Naive thymus-derived CD8-positive, alpha-beta T cell (primary cell): ENCODE measurements at regions not wholly inside any gene's neighbourhood (a gene's known extent, or its start where the extent isn't known, plus 50 kb on each side); places are given as distances from the start of the nearest gene placed in this dataset.
"Not testable (repeated sequence)": the region's sequence is repeated elsewhere in the genome, so short reads cannot be mapped to it uniquely, and the experiment has no call there.

Experiments used
- ATAC-seq, 2 donors: fragments of 150-1000 bp; cut with Tn5 transposase in 1 of 2; sonication (Bioruptor Pico), chemical (Tn5 transposase) in 1 of 2; 1 replicate in 1 of 2; 2 replicates in 1 of 2; pipeline ENCODE4 v1.10.0; 2021; ENCODE audit warnings: mild to moderate bottlenecking in 2 of 2, moderate library complexity in 2 of 2
- POLR2A ChIA-PET: fragments of 350-600 bp; sonication (Branson Sonifier 250); formaldehyde crosslinking; loops from one replicate; lab custom pipeline; 2021; ENCODE audit warnings: antibody characterized with exemption; lab: Charles Lee
- DNase-seq, 10 donors: peaks; one replicate each; pipeline versions ENCODE4 v3.0.0 to v3.0.0-alpha.2; 2020 to 2022
- H3K27ac Mint-ChIP-seq, 10 donors: one replicate each; pipeline ENCODE4 v1.8.0; 2020 to 2022; ENCODE audit warnings: mild to moderate bottlenecking in 10 of 10, mixed read lengths in 10 of 10, moderate library complexity in 4 of 10, inconsistent platforms in 1 of 10
- H3K27me3 Mint-ChIP-seq, 5 donors: one replicate each; pipeline ENCODE4 v1.8.0; 2021 to 2022; ENCODE audit warnings: mixed read lengths in 5 of 5
- H3K36me3 Mint-ChIP-seq, 3 donors: one replicate each; pipeline ENCODE4 v1.8.0; 2020 to 2022; ENCODE audit warnings: mixed read lengths in 3 of 3, mild to moderate bottlenecking in 2 of 3, inconsistent platforms in 1 of 3
- H3K4me1 Mint-ChIP-seq, 4 donors: one replicate each; pipeline ENCODE4 v1.8.0; 2021 to 2022; ENCODE audit warnings: mixed read lengths in 4 of 4
- H3K4me3 Mint-ChIP-seq, 10 donors: one replicate each; pipeline ENCODE4 v1.8.0; 2020 to 2022; ENCODE audit warnings: mild to moderate bottlenecking in 10 of 10, mixed read lengths in 10 of 10, moderate library complexity in 6 of 10, inconsistent platforms in 1 of 10
- H3K9me3 Mint-ChIP-seq, 9 donors: one replicate each; pipeline ENCODE4 v1.8.0; 2020 to 2022; ENCODE audit warnings: mixed read lengths in 9 of 9, mild to moderate bottlenecking in 3 of 9, inconsistent platforms in 1 of 9, moderate library complexity in 1 of 9

GRCh38 chr11:126149759-126150625 is 61.5 kb downstream of the RPUSD4 start:
- no peak for DNase-seq
- Mint-ChIP-seq H3K36me3 (peaks cover 0 to 11% (median 6%) of the 10 kb centered on the region in 3 donors), H3K9me3 (peaks cover 0 to 23% (median 8%) of the 10 kb centered on the region in 9 donors), H3K27ac (no peak overlapping the region), H3K4me1 (peaks cover 2 to 7% (median 4%) of the 10 kb centered on the region in 4 donors), H3K27me3 (peaks cover 2 to 13% (median 8%) of the 10 kb centered on the region in 5 donors), H3K4me3 (no peak overlapping the region)
- ATAC-seq: no peak
- POLR2A ChIA-PET: no interaction called here

GRCh38 chr11:126148317-126148716 is 63.1 kb downstream of the RPUSD4 start:
- ATAC-seq: no peak
- H3K27ac Mint-ChIP-seq: peak overlapping the region in 1 of 10 donors; percentile 15
- no peak overlapping the region for H3K4me3 Mint-ChIP-seq
- no peak for DNase-seq
- peaks cover 0 to 19% (median 8%) of the 10 kb centered on the region in 9 donors for H3K9me3 Mint-ChIP-seq
- H3K36me3 Mint-ChIP-seq: peaks cover 0 to 11% (median 6%) of the 10 kb centered on the region in 3 donors
- POLR2A ChIA-PET: no interaction called here
- H3K4me1 Mint-ChIP-seq: peaks cover 2 to 7% (median 4%) of the 10 kb centered on the region in 4 donors
- peaks cover 2 to 13% (median 8%) of the 10 kb centered on the region in 5 donors for H3K27me3 Mint-ChIP-seq

GRCh38 chr11:126147208-126148111 is 64.0 kb downstream of the RPUSD4 start:
- POLR2A ChIA-PET: no interaction called here
- ATAC-seq (no peak), DNase-seq (no peak)
- H3K36me3 Mint-ChIP-seq: peaks cover 0 to 11% (median 6%) of the 10 kb centered on the region in 3 donors
- H3K4me1 Mint-ChIP-seq: peaks cover 2 to 7% (median 4%) of the 10 kb centered on the region in 4 donors
- H3K27me3 Mint-ChIP-seq: peaks cover 2 to 13% (median 8%) of the 10 kb centered on the region in 5 donors
- no peak overlapping the region for H3K4me3 Mint-ChIP-seq
- H3K9me3 Mint-ChIP-seq: peaks cover 0 to 17% (median 7%) of the 10 kb centered on the region in 9 donors
- H3K27ac Mint-ChIP-seq: no peak overlapping the region

GRCh38 chr11:126146454-126147192 is 64.8 kb downstream of the RPUSD4 start:
- Mint-ChIP-seq H3K36me3 (peaks cover 0 to 3% (median 0%) of the 10 kb centered on the region in 3 donors), H3K4me3 (no peak overlapping the region), H3K27me3 (peaks cover 0 to 13% (median 4%) of the 10 kb centered on the region in 5 donors), H3K27ac (no peak overlapping the region), H3K4me1 (peaks cover 2 to 7% (median 4%) of the 10 kb centered on the region in 4 donors), H3K9me3 (peaks cover 0 to 9% (median 0%) of the 10 kb centered on the region in 9 donors)
- POLR2A ChIA-PET: no interaction called here
- ATAC-seq (no peak), DNase-seq (no peak)

GRCh38 chr11:126145954-126146353 is 65.5 kb downstream of the RPUSD4 start:
- H3K4me1 Mint-ChIP-seq: peaks cover 2 to 7% (median 4%) of the 10 kb centered on the region in 4 donors
- peaks cover 3 to 18% (median 5%) of the 10 kb centered on the region in 5 donors for H3K27me3 Mint-ChIP-seq
- no peak overlapping the region for H3K27ac Mint-ChIP-seq
- ATAC-seq: no peak
- H3K9me3 Mint-ChIP-seq: peaks cover 0 to 4% (median 0%) of the 10 kb centered on the region in 9 donors
- H3K36me3 Mint-ChIP-seq: no peaks in the 10 kb centered on the region
- POLR2A ChIA-PET: no interaction called here
- no peak for DNase-seq
- H3K4me3 Mint-ChIP-seq: no peak overlapping the region

- H3K4me3 Mint-ChIP-seq, H3K4me1 Mint-ChIP-seq, DNase-seq, H3K36me3 Mint-ChIP-seq, H3K27ac Mint-ChIP-seq, POLR2A ChIA-PET, ATAC-seq, H3K9me3 Mint-ChIP-seq: not testable (repeated sequence)
- peaks cover 0 to 24% (median 13%) of the 10 kb centered on the region in 5 donors for H3K27me3 Mint-ChIP-seq
Observed at GRCh38 chr11:126143491-126143890, 68.0 kb downstream of the RPUSD4 start.

GRCh38 chr11:126140926-126141280 is 70.5 kb downstream of the RPUSD4 start:
- Mint-ChIP-seq H3K4me1 (no peaks in the 10 kb centered on the region), H3K27ac (peak overlapping the region in 1 of 10 donors; percentile 1), H3K9me3 (no peaks in the 10 kb centered on the region), H3K4me3 (no peak overlapping the region), H3K27me3 (peaks cover 0 to 24% (median 16%) of the 10 kb centered on the region in 5 donors), H3K36me3 (no peaks in the 10 kb centered on the region)
- ATAC-seq (no peak), DNase-seq (no peak)
- POLR2A ChIA-PET: no interaction called here

GRCh38 chr11:126140201-126140925 is 71.1 kb downstream of the RPUSD4 start:
- Mint-ChIP-seq H3K27me3 (peaks cover 0 to 24% (median 16%) of the 10 kb centered on the region in 5 donors), H3K27ac (peak overlapping the region in 1 of 10 donors; percentile 24)
- no peak for DNase-seq

GRCh38 chr11:126139111-126140091 is 72.0 kb downstream of the RPUSD4 start:
- Mint-ChIP-seq H3K36me3 (no peaks in the 10 kb centered on the region), H3K9me3 (no peaks in the 10 kb centered on the region), H3K27ac (no peak overlapping the region), H3K27me3 (peaks cover 0 to 24% (median 16%) of the 10 kb centered on the region in 5 donors), H3K4me1 (no peaks in the 10 kb centered on the region), H3K4me3 (no peak overlapping the region)
- DNase-seq (no peak), ATAC-seq (no peak)
- POLR2A ChIA-PET: no interaction called here

More at GRCh38 chr11:126140201-126140925, 71.1 kb downstream of the RPUSD4 start:
- POLR2A ChIA-PET: no interaction called here
- Mint-ChIP-seq H3K9me3 (no peaks in the 10 kb centered on the region), H3K4me3 (no peak overlapping the region), H3K4me1 (no peaks in the 10 kb centered on the region), H3K36me3 (no peaks in the 10 kb centered on the region)
- ATAC-seq: no peak

GRCh38 chr11:126138636-126139035 is 72.8 kb downstream of the RPUSD4 start:
- Mint-ChIP-seq H3K27ac (no peak overlapping the region), H3K36me3 (no peaks in the 10 kb centered on the region), H3K4me1 (no peaks in the 10 kb centered on the region), H3K27me3 (peaks cover 0 to 24% (median 16%) of the 10 kb centered on the region in 5 donors), H3K9me3 (no peaks in the 10 kb centered on the region), H3K4me3 (no peak overlapping the region)
- POLR2A ChIA-PET: no interaction called here
- DNase-seq: no peak
- ATAC-seq: no peak

GRCh38 chr11:126137136-126137535 is 74.3 kb downstream of the RPUSD4 start:
- Mint-ChIP-seq H3K4me3 (no peak overlapping the region), H3K9me3 (no peaks in the 10 kb centered on the region), H3K27me3 (peaks cover 0 to 20% (median 16%) of the 10 kb centered on the region in 5 donors), H3K36me3 (no peaks in the 10 kb centered on the region), H3K27ac (no peak overlapping the region), H3K4me1 (no peaks in the 10 kb centered on the region)
- DNase-seq (no peak), ATAC-seq (no peak)
- POLR2A ChIA-PET: no interaction called here
